OCI-LY1 (cell line): ENCODE measurements at regions not wholly inside any gene's neighbourhood (a gene's known extent, or its start where the extent isn't known, plus 50 kb on each side); places are given as distances from the start of the nearest gene placed in this dataset.

Source experiments
- EZH2 ChIP-seq: fragments of 200-600 bp; sonication (generic), shearing (Covaris generic); IDR thresholded peaks from 2 replicates; pipeline ENCODE4 v1.8.0; 2017; ENCODE audit warnings: borderline replicate concordance, mixed run types, mild to moderate bottlenecking, antibody characterized with exemption, low read length, moderate library complexity, mixed read lengths
- TF ChIP-seq, protein P1 (sequence below): fragments of 200-600 bp; sonication (generic), shearing (Covaris generic); IDR thresholded peaks from 2 replicates; pipeline ENCODE4 v1.5.1; 2017; ENCODE audit warnings: mild to moderate bottlenecking, antibody characterized with exemption, low read length, moderate library complexity, mixed read lengths

DNA sequence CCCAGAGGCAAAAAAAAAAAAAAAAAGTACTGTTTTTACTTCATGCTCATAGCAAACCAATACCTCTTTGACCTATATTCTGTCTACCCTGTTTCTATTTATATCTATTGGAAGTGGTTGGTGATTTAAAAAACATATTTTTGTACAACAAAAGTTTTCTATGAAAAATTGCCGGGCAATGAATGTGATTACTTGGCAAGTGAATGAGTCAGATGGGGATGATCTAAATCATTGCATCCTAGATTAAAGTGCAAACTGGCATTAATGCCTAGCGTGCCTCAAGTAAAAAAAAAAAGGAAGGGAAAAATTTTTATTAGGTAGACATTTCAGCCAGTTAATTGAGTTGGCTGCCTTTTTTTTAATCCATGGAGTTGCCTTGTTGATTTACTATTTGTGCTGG, 500.6 kb downstream of the KCTD12 start:
- TF ChIP-seq, protein P1, sequence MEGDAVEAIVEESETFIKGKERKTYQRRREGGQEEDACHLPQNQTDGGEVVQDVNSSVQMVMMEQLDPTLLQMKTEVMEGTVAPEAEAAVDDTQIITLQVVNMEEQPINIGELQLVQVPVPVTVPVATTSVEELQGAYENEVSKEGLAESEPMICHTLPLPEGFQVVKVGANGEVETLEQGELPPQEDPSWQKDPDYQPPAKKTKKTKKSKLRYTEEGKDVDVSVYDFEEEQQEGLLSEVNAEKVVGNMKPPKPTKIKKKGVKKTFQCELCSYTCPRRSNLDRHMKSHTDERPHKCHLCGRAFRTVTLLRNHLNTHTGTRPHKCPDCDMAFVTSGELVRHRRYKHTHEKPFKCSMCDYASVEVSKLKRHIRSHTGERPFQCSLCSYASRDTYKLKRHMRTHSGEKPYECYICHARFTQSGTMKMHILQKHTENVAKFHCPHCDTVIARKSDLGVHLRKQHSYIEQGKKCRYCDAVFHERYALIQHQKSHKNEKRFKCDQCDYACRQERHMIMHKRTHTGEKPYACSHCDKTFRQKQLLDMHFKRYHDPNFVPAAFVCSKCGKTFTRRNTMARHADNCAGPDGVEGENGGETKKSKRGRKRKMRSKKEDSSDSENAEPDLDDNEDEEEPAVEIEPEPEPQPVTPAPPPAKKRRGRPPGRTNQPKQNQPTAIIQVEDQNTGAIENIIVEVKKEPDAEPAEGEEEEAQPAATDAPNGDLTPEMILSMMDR: no peak
- no peak for TF ChIP-seq EZH2
